IMR-90 (cell line): ENCODE measurements at regions not wholly inside any gene's neighbourhood (a gene's known extent, or its start where the extent isn't known, plus 50 kb on each side); places are given as distances from the start of the nearest gene placed in this dataset.

Source experiments
- ATAC-seq: fragments of 200-7000 bp; cut with Tn5 transposase; 2 replicates; pipeline ENCODE4 v1.9.1; 2020; ENCODE audit warnings: low read depth, mild to moderate bottlenecking, moderate library complexity
- BruUV-seq: library from RNA; stranded (reverse); fragments of 400-500 nt; replicated peaks from 2 replicates; lab custom pipeline; 2021; lab: Mats Ljungman, UMichigan
- CTCF ChIA-PET: fragments of 300-600 bp; formaldehyde crosslinking; extraction: SDS; loops from one replicate; lab custom pipeline; 2021; ENCODE audit warnings: antibody characterized with exemption; lab: Yijun Ruan, JAX
- POLR2A ChIA-PET: fragments of 300-600 bp; sonication (Branson Sonifier 250); formaldehyde crosslinking; loops from one replicate; lab custom pipeline; 2022; ENCODE audit warnings: antibody characterized with exemption; ENCODE audit not compliant: unreplicated experiment; lab: Charles Lee
- DNase-seq: peaks from one replicate; pipeline ENCODE4 v3.0.0; 2013
- H2AFZ ChIP-seq: replicated peaks from 2 replicates; pipeline ENCODE3; 2013; ENCODE audit warnings: low read length, mild to moderate bottlenecking; ENCODE audit not compliant: poor library complexity
- H2AK5ac ChIP-seq: 2 replicates; pipeline ENCODE4 v1.6.1; 2013; ENCODE audit warnings: low read depth, low read length, inconsistent platforms
- H2AK9ac ChIP-seq: replicated peaks from 2 replicates; pipeline ENCODE3; 2013; ENCODE audit warnings: mild to moderate bottlenecking, low read depth, low read length, moderate library complexity; ENCODE audit not compliant: poor library complexity
- H2BK120ac ChIP-seq: 2 replicates; pipeline ENCODE4 v1.6.1; 2013; ENCODE audit warnings: low read depth, low read length, inconsistent platforms
- H2BK15ac ChIP-seq: 3 replicates; pipeline ENCODE4 v1.6.1; 2013; ENCODE audit warnings: low read depth, low read length, inconsistent platforms
- H2BK20ac ChIP-seq: 2 replicates; pipeline ENCODE4 v1.6.1; 2013; ENCODE audit warnings: low read depth, mild to moderate bottlenecking, inconsistent platforms, low read length, moderate library complexity
- H2BK5ac ChIP-seq: 2 replicates; pipeline ENCODE4 v1.6.1; 2013; ENCODE audit warnings: mild to moderate bottlenecking, low read depth, low read length, inconsistent platforms; ENCODE audit not compliant: poor library complexity, severe bottlenecking
- H3K14ac ChIP-seq: replicated peaks from 2 replicates; pipeline ENCODE4 v1.6.1; 2013; ENCODE audit warnings: low read depth, low read length, inconsistent platforms
- H3K18ac ChIP-seq: 2 replicates; pipeline ENCODE4 v1.6.1; 2013; ENCODE audit warnings: low read depth, low read length, control low read depth
- H3K23ac ChIP-seq: 2 replicates; pipeline ENCODE4 v1.6.1; 2013; ENCODE audit warnings: low read depth, low read length, inconsistent platforms
- H3K27ac ChIP-seq: 2 replicates; pipeline ENCODE4 v1.5.1; 2013; ENCODE audit warnings: mild to moderate bottlenecking, control low read depth, low read length; ENCODE audit not compliant: insufficient read depth
- H3K27me3 ChIP-seq: 2 replicates; pipeline ENCODE4 v1.6.1; 2013; ENCODE audit warnings: low read length; ENCODE audit not compliant: control insufficient read depth, insufficient read depth
- H3K36me3 ChIP-seq: 2 replicates; pipeline ENCODE4 v1.6.1; 2013; ENCODE audit warnings: low read length, mixed read lengths; ENCODE audit not compliant: control insufficient read depth, insufficient read depth
- H3K4ac ChIP-seq: 2 replicates; pipeline ENCODE4 v1.6.1; 2013; ENCODE audit warnings: low read depth, low read length, inconsistent platforms
- H3K4me1 ChIP-seq: 2 replicates; pipeline ENCODE4 v1.6.1; 2013; ENCODE audit warnings: low read length, mixed read lengths; ENCODE audit not compliant: control insufficient read depth, insufficient read depth
- H3K4me2 ChIP-seq: 2 replicates; pipeline ENCODE4 v1.6.1; 2013; ENCODE audit warnings: low read depth, mild to moderate bottlenecking, control low read depth, low read length, moderate library complexity
- H3K4me3 ChIP-seq: 2 replicates; pipeline ENCODE4 v1.5.1; 2013; ENCODE audit warnings: low read depth, mild to moderate bottlenecking, control low read depth, low read length, moderate library complexity; ENCODE audit not compliant: insufficient read depth
- H3K56ac ChIP-seq: 2 replicates; pipeline ENCODE4 v1.6.1; 2013; ENCODE audit warnings: low read length, inconsistent platforms; ENCODE audit not compliant: insufficient read depth; ENCODE audit errors: extremely low read depth
- H3K79me1 ChIP-seq, 2 experiments: 2 replicates each; pipeline ENCODE4 v1.6.1; 2013; ENCODE audit warnings: low read length in 2 of 2, inconsistent platforms in 1 of 2, low read depth in 1 of 2
- H3K9ac ChIP-seq: 2 replicates; pipeline ENCODE4 v1.6.1; 2013; ENCODE audit warnings: low read depth, low read length, control low read depth
- H3K9me1 ChIP-seq: 2 replicates; pipeline ENCODE4 v1.6.1; 2013; ENCODE audit warnings: low read length, inconsistent platforms; ENCODE audit not compliant: insufficient read depth
- H3K9me3 ChIP-seq: 2 replicates; pipeline ENCODE4 v1.6.1; 2013; ENCODE audit warnings: low read length; ENCODE audit not compliant: control insufficient read depth, insufficient read depth
- H4K20me1 ChIP-seq: 2 replicates; pipeline ENCODE4 v1.6.1; 2013; ENCODE audit warnings: low read length, inconsistent platforms; ENCODE audit not compliant: insufficient read depth
- H4K5ac ChIP-seq: 2 replicates; pipeline ENCODE4 v1.6.1; 2013; ENCODE audit warnings: mild to moderate bottlenecking, low read depth, low read length, control low read depth
- H4K8ac ChIP-seq, 2 experiments: 2 replicates each; pipeline ENCODE4 v1.6.1; 2013; ENCODE audit warnings: low read depth in 2 of 2, low read length in 2 of 2, control low read depth in 1 of 2, inconsistent platforms in 1 of 2
- H4K91ac ChIP-seq: 2 replicates; pipeline ENCODE4 v1.6.1; 2013; ENCODE audit warnings: low read depth, low read length, inconsistent platforms; ENCODE audit not compliant: insufficient read depth
- BHLHE40 ChIP-seq: fragments of 150-350 bp; IDR thresholded peaks from 2 replicates; pipeline ENCODE4 v1.6.1; 2016; ENCODE audit warnings: mild to moderate bottlenecking, low read depth, low read length
- CEBPB ChIP-seq: IDR thresholded peaks from 2 replicates; pipeline ENCODE4 v1.6.1; 2012; ENCODE audit warnings: low read depth, low read length, improper control_type of control experiment
- CHD1 ChIP-seq: IDR thresholded peaks from 2 replicates; pipeline ENCODE4 v1.6.1; 2012; ENCODE audit warnings: low read depth, low read length, improper control_type of control experiment
- POLR2A ChIP-seq: IDR thresholded peaks from 2 replicates; pipeline ENCODE4 v1.6.1; 2012; ENCODE audit warnings: mild to moderate bottlenecking, low read depth, low read length
- RFX5 ChIP-seq: IDR thresholded peaks from 2 replicates; pipeline ENCODE4 v1.8.0; 2012; ENCODE audit warnings: low read depth, mild to moderate bottlenecking, low read length, moderate library complexity
- SMC3 ChIP-seq: fragments of 150-350 bp; IDR thresholded peaks from 2 replicates; pipeline ENCODE4 v1.6.1; 2016; ENCODE audit warnings: low read depth, mild to moderate bottlenecking, antibody characterized with exemption, low read length, moderate library complexity
- WGBS, 2 experiments: methylation state at CpG; one replicate each; pipeline versions ENCODE4 v1.1.5 to v1.1.7; 2013; ENCODE audit warnings: missing lambda C conversion rate in 2 of 2; ENCODE audit not compliant: insufficient read length in 1 of 2; ENCODE audit errors: extremely low coverage in 2 of 2; 5-methylcytosine and 5-hydroxymethylcytosine counted together
- dilution Hi-C: fragments of 300-500 bp; cut with HindIII; formaldehyde crosslinking; loops from one replicate; pipeline ENCODE4 v1.14.3; 2018; ENCODE audit warnings: low sequenced_read_pairs; ENCODE audit not compliant: unreplicated experiment
- in situ Hi-C: fragments of 300-500 bp; cut with MboI; formaldehyde crosslinking; loops from 3 replicates; pipeline ENCODE4 v1.14.3; 2019; ENCODE audit warnings: low sequenced_read_pairs, inconsistent platforms, mixed read lengths
- intact Hi-C: fragments of 100-400 bp; cut with micrococcal nuclease; formaldehyde crosslinking; loops from 2 replicates; pipeline ENCODE4 v1.10.0; 2022

GRCh38 chr21:35597750-35598339 is 462.5 kb downstream of the SETD4 start:
- Histone ChIP-seq H4K8ac (no peak overlapping the region), H3K56ac (no peak overlapping the region), H3K27ac (no peak overlapping the region), H2BK20ac (no peak overlapping the region), H2BK120ac (no peak overlapping the region), H4K91ac (no peak overlapping the region), H3K79me1 (no peaks in the 10 kb centered on the region), H3K9ac (no peak overlapping the region), H3K4me3 (no peak overlapping the region), H4K5ac (no peak overlapping the region), H3K9me1 (no peaks in the 10 kb centered on the region), H2AFZ (no peak overlapping the region), H3K4me1 (peaks cover 5% of the 10 kb centered on the region), H3K36me3 (no peaks in the 10 kb centered on the region), H2BK5ac (no peak overlapping the region), H3K9me3 (no peaks in the 10 kb centered on the region), H3K18ac (no peak overlapping the region), H3K4me2 (no peak overlapping the region), H3K27me3 (no peaks in the 10 kb centered on the region), H3K4ac (no peak overlapping the region), H3K23ac (no peak overlapping the region), H2AK9ac (no peak overlapping the region), H3K14ac (no peak overlapping the region), H2AK5ac (no peak overlapping the region), H4K20me1 (no peaks in the 10 kb centered on the region), H2BK15ac (no peak overlapping the region)
- in situ Hi-C loops, result no loop called here
- intact Hi-C loops, result no loop called here
- CTCF ChIA-PET, result interaction anchor here (0.6 kb wide), 1 partner anchor 996 kb away, joined by 4 read pairs; no protein-coding TSS in a partner anchor
- DNase-seq (no peak), ATAC-seq (no peak)
- TF ChIP-seq BHLHE40 (no peak), CEBPB (no peak), POLR2A (no peak), RFX5 (no peak), SMC3 (no peak), CHD1 (no peak)
- BruUV-seq, result no TSS peak
- WGBS, 2 experiments, result 89% methylated on average over 3 of the region's 7 CpGs; no CpG with 5 or more reads in 1 of the 2 experiments
- dilution Hi-C loops, result no loop called here
- POLR2A ChIA-PET, result interaction anchor here (0.7 kb wide), 1 partner anchor 9 kb away, joined by 3 read pairs; no protein-coding TSS in a partner anchor
